ENCODE measurements at regions not wholly inside any gene's neighbourhood (a gene's known extent, or its start where the extent isn't known, plus 50 kb on each side); places are given as distances from the start of the nearest gene placed in this dataset.
"Not testable (repeated sequence)": the region's sequence is repeated elsewhere in the genome, so short reads cannot be mapped to it uniquely, and the experiment has no call there.

GRCh38 chr2:58369594-58369993 is 128.5 kb upstream of the FANCL start:
- DNase-seq (ENCODE audit: low read depth), result no peak

- DNase-seq (ENCODE audit: low read depth), result no peak
Observed at GRCh38 chr2:58364098-58364497, 123.0 kb upstream of the FANCL start.

- no peak for DNase-seq (ENCODE audit: low read depth)
Observed at GRCh38 chr2:58358026-58358425, 116.9 kb upstream of the FANCL start.

GRCh38 chr2:58357521-58357920 is 116.4 kb upstream of the FANCL start:
- DNase-seq (ENCODE audit: low read depth), result no peak

- DNase-seq (ENCODE audit: low read depth), result no peak
Observed at GRCh38 chr2:58354230-58354629, 113.1 kb upstream of the FANCL start.

GRCh38 chr2:58350484-58350883 is 109.4 kb upstream of the FANCL start:
- no peak for DNase-seq (ENCODE audit: low read depth)

- DNase-seq (ENCODE audit: low read depth), result no peak
Observed at GRCh38 chr2:58347810-58348209, 106.7 kb upstream of the FANCL start.

GRCh38 chr2:58341047-58341446 is 99.9 kb upstream of the FANCL start:
- DNase-seq (ENCODE audit: low read depth), result no peak

GRCh38 chr2:58339548-58340243 is 98.6 kb upstream of the FANCL start:
- no peak for DNase-seq (ENCODE audit: low read depth)

- DNase-seq (ENCODE audit: low read depth), result no peak
Observed at GRCh38 chr2:58336416-58336815, 95.3 kb upstream of the FANCL start.

GRCh38 chr2:58334414-58334813 is 93.3 kb upstream of the FANCL start:
- DNase-seq (ENCODE audit: low read depth), result no peak

GRCh38 chr2:58325296-58325895 is 84.3 kb upstream of the FANCL start:
- DNase-seq (ENCODE audit: low read depth), result not testable (repeated sequence)

GRCh38 chr2:58319481-58319880 is 78.4 kb upstream of the FANCL start:
- no peak for DNase-seq (ENCODE audit: low read depth)

GRCh38 chr2:58318949-58319348 is 77.8 kb upstream of the FANCL start:
- DNase-seq (ENCODE audit: low read depth), result not testable (repeated sequence)

- no peak for DNase-seq (ENCODE audit: low read depth)
Observed at GRCh38 chr2:58313926-58314325, 72.8 kb upstream of the FANCL start.

GRCh38 chr2:58308435-58308834 is 67.3 kb upstream of the FANCL start:
- no peak for DNase-seq (ENCODE audit: low read depth)

GRCh38 chr2:58304843-58305242 is 63.7 kb upstream of the FANCL start:
- DNase-seq (ENCODE audit: low read depth), result no peak

GRCh38 chr2:58299123-58299522 is 58.0 kb upstream of the FANCL start:
- DNase-seq (ENCODE audit: low read depth), result no peak

GRCh38 chr2:58293056-58293455 is 51.9 kb upstream of the FANCL start:
- no peak for DNase-seq (ENCODE audit: low read depth)

GRCh38 chr2:58291726-58292438 is 50.8 kb upstream of the FANCL start:
- DNase-seq (ENCODE audit: low read depth), result no peak
